ENCODE measurements at regions not wholly inside any gene's neighbourhood (a gene's known extent, or its start where the extent isn't known, plus 50 kb on each side); places are given as distances from the start of the nearest gene placed in this dataset.
A peak's percentile ranks its signal among the peaks of the same experiment; 100 is the strongest.

- TF ChIP-seq CTCF (IDR thresholded peaks at IDR 0.05) (no peak), EP300 (IDR thresholded peaks at IDR 0.05; ENCODE audit: low read depth) (peak; percentile 31)
Observed at GRCh38 chr9:80797831-80798688, 891.3 kb downstream of the TLE1 start.

Data from transverse colon (tissue), 3 donors.